ENCODE measurements at regions not wholly inside any gene's neighbourhood (a gene's known extent, or its start where the extent isn't known, plus 50 kb on each side); places are given as distances from the start of the nearest gene placed in this dataset.

DNA sequence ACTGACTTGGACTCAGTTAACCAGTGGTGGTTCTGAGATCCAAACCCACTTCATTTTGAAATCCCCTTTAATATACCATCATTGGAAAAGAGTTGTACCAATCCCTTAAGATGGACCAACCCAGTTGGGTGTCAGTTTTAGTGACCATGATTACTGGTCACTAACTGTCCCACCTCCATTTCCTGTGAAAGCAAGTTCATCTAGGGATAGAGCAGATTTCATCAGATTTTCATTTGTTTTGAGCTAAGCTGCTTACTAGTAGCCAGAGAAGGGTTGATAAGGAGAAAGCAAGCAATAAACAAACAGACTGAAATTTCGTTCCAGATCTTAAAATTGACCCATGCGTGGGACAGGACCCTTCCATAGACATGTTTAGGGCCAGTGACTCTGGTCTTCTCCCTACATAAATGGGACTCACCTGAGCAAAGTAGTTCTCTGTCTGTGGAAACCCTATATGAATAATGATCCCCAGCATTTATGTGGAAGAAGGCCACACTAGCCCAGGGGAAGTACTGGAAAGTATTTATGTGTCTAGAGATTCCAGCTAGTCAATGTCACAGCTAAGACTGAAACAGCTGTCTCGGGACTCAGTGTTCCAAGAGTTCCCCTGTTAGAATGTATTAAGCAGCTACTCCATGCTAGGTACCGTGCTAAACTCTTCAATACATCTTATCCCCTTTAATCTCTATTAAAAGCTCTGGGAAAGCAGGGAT is 196.0 kb upstream of the BCL6 start:
- no peak for DNase-seq
- Histone ChIP-seq H3K4me1 (no peaks in the 10 kb centered on the region), H3K4me3 (no peak overlapping the region), H3K27me3 (no peaks in the 10 kb centered on the region), H3K27ac (no peak overlapping the region), H3K36me3 (no peaks in the 10 kb centered on the region), H3K9me3 (no peaks in the 10 kb centered on the region)
- TF ChIP-seq, protein P1, sequence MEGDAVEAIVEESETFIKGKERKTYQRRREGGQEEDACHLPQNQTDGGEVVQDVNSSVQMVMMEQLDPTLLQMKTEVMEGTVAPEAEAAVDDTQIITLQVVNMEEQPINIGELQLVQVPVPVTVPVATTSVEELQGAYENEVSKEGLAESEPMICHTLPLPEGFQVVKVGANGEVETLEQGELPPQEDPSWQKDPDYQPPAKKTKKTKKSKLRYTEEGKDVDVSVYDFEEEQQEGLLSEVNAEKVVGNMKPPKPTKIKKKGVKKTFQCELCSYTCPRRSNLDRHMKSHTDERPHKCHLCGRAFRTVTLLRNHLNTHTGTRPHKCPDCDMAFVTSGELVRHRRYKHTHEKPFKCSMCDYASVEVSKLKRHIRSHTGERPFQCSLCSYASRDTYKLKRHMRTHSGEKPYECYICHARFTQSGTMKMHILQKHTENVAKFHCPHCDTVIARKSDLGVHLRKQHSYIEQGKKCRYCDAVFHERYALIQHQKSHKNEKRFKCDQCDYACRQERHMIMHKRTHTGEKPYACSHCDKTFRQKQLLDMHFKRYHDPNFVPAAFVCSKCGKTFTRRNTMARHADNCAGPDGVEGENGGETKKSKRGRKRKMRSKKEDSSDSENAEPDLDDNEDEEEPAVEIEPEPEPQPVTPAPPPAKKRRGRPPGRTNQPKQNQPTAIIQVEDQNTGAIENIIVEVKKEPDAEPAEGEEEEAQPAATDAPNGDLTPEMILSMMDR (IDR thresholded peaks at IDR 0.05): no peak
- TF ChIP-seq POLR2A (IDR thresholded peaks at IDR 0.05): no peak
- intact Hi-C loops (cut with DNase I; ENCODE audit: low total_unique reads): no loop called here

DNA sequence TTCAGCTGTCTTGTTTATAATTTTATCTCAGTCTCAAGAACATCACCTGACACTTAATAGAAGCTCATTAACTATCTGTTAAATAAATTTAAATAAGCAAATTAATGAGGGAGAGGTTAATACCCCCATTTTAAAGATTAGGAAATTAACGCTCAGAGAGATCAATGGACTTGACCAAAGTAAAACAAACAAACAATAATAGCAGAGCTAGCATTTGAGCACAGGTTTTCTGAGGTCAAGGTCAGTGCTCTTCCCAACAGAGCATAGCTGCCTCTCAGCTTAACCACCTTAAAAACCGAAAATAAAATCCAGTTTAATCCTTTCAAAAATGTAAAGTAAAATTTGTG is 196.6 kb upstream of the BCL6 start:
- no peaks in the 10 kb centered on the region for H3K27me3 ChIP-seq
- no peak overlapping the region for H3K27ac ChIP-seq
- intact Hi-C loops (cut with DNase I; ENCODE audit: low total_unique reads): no loop called here
- H3K4me1 ChIP-seq: no peaks in the 10 kb centered on the region
- no peaks in the 10 kb centered on the region for H3K36me3 ChIP-seq
- H3K4me3 ChIP-seq: no peak overlapping the region
- TF ChIP-seq, protein P1 (IDR thresholded peaks at IDR 0.05): no peak
- TF ChIP-seq POLR2A (IDR thresholded peaks at IDR 0.05): no peak
- no peaks in the 10 kb centered on the region for H3K9me3 ChIP-seq
- DNase-seq: no peak

DNA sequence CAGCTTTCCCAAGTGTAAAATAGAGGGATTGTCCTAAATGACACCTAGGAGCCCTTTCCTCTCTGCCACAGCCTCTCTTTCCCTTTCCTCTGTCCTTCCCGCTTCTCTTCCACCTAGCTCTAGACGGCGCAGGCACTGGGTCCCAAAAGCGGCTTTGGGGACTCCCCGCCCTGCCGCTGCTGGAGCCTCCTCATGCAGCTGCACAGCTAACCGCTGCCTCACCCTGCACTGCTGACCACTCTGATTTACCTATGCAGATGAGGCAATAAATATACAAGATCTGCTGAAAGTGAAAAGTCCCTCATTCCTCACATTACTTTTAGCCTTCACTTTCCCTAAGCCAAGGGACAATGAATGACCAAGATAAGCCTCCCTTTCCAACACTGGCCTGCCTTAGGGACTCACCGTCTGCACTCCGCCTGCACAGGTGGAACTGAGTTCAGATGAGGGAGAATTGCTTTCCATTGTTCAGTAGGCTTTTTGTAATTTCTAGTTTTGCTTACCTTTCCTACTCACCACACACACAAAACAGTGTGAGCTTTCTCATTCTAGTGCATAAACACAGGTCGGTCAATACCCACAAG is 197.5 kb upstream of the BCL6 start:
- Histone ChIP-seq H3K9me3 (no peaks in the 10 kb centered on the region), H3K4me1 (no peaks in the 10 kb centered on the region), H3K36me3 (no peaks in the 10 kb centered on the region), H3K27ac (no peak overlapping the region), H3K27me3 (no peaks in the 10 kb centered on the region), H3K4me3 (no peak overlapping the region)
- intact Hi-C loops (cut with DNase I; ENCODE audit: low total_unique reads): no loop called here
- TF ChIP-seq, protein P1 (IDR thresholded peaks at IDR 0.05): no peak
- TF ChIP-seq POLR2A (IDR thresholded peaks at IDR 0.05): no peak
- no peak for DNase-seq

DNA sequence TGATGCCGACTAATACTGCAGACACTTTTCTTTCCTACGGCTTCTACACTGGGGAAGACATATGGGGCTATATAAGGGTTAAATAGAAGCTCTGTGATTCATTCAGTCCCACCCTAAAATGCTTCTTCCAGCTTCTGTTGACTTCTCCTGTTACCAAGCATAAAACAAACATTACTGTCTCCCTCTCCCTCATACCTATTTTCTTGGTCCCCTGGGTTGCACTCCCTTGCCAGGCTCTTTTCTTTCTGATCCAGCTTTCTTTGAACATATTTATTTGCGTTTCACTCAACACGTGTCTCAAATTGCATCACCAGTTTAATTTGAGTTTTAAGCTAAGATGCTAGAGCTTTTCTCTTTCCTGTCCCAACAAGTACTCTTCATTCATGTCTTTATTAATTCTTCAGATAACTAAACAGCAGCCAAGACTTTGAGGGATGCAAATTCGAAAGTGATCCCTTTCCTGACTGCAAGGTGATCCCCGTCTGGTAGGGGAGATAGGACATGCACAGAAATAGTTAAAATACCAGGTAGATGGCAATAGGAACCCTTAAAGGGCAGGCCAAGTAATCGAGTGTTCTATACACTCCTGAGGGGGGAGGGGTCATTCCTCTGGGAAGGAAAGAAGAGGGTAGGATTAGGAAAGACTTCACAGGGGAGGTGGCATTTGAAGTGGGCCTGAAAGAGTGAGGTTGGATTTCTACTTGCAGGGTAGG is 198.6 kb upstream of the BCL6 start:
- H3K4me3 ChIP-seq: no peak overlapping the region
- TF ChIP-seq, protein P1 (IDR thresholded peaks at IDR 0.05): no peak
- TF ChIP-seq POLR2A (IDR thresholded peaks at IDR 0.05): no peak
- no peaks in the 10 kb centered on the region for H3K9me3 ChIP-seq
- intact Hi-C loops (cut with DNase I; ENCODE audit: low total_unique reads): no loop called here
- H3K4me1 ChIP-seq: no peaks in the 10 kb centered on the region
- H3K36me3 ChIP-seq: no peaks in the 10 kb centered on the region
- no peak overlapping the region for H3K27ac ChIP-seq
- no peaks in the 10 kb centered on the region for H3K27me3 ChIP-seq
- DNase-seq: no peak

All from uterus (tissue), 3 donors.